ENCODE measurements at regions not wholly inside any gene's neighbourhood (a gene's known extent, or its start where the extent isn't known, plus 50 kb on each side); places are given as distances from the start of the nearest gene placed in this dataset.
"Not testable (repeated sequence)": the region's sequence is repeated elsewhere in the genome, so short reads cannot be mapped to it uniquely, and the experiment has no call there.

DNA sequence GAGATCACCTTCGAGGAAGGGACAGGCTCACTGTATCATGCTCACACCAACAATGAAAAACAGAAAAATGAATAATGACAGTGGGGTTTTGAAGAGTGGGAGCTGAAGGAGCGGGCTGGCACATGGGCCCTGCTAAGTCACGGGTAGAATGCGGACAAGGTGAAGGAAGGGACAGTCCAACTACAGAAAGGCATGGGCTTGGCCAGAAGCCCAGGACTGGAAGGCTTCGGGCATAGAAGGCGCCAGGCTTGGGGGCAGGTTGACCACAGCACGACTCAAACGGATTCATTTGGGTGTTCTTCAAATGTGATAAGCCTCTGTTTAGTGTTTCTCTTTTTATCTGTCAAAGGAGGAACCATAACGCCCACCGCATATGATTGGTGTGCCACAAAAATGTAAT is 509.5 kb downstream of the CCSER2 start:
- FAIRE-seq (no peak), DNase-seq (ENCODE audit: extremely low spot score, insufficient read length, low read depth) (no peak)

- FAIRE-seq (no peak), DNase-seq (ENCODE audit: extremely low spot score, insufficient read length, low read depth) (no peak)
Observed at GRCh38 chr10:84838851-84839250, 510.5 kb downstream of the CCSER2 start.

DNA sequence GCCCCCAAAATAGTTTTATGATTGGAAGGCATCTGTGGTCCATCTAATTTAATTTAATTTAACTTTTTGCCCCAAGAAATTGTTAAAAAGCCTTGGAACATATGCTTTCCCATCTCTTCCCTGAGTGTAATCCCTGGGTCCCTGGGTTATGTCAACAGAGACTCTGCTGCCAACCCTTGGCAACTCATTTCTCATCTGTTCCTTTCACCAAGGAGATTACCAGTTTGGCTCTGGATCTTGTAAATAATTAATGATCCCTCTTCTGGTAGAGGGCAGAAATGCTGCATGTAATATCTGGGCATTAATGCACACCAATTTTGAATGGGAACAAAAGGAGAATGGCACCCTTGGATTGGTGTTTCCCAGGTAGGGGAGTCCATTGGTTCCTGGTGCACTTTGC is 514.2 kb downstream of the CCSER2 start:
- FAIRE-seq (no peak), DNase-seq (ENCODE audit: extremely low spot score, insufficient read length, low read depth) (no peak)

GRCh38 chr10:84844461-84844860 is 516.1 kb downstream of the CCSER2 start:
- DNase-seq (ENCODE audit: extremely low spot score, insufficient read length, low read depth) (no peak), FAIRE-seq (no peak)

DNA sequence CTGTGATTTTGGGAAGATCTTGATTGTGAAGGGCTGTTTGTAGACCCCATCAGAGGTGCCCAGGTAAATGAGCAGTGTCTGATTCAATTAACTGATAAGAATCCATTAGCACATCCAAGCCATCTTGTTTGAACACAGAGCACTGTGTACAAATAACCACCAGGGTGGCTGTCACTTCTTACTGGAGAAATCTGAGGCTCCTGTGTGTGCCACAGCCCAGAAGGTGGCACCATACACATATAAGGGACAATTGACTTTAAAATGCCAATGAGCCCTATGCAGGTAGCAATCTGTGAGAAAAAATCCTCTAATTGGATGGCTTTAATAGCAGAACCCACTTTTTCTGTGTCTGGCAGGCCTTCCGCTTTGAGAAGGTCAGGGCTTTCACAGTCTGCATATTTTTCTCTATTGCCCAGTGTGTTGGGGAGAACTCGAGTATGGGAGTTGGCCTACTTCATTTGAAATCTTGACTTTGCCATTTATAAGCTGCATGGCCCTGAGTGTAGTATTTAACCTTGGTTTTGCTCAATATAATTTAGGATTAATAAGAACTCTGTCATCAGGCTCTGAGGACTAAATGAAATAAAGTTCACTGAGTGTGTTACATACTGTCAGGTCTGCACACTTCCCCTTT is 517.4 kb downstream of the CCSER2 start:
- DNase-seq (ENCODE audit: extremely low spot score, insufficient read length, low read depth) (no peak), FAIRE-seq (no peak)

- DNase-seq (ENCODE audit: extremely low spot score, insufficient read length, low read depth) (no peak), FAIRE-seq (no peak)
Observed at GRCh38 chr10:84846658-84847316, 518.4 kb downstream of the CCSER2 start.

GRCh38 chr10:84848967-84849366 is 520.6 kb downstream of the CCSER2 start:
- no peak for FAIRE-seq
- DNase-seq (ENCODE audit: extremely low spot score, insufficient read length, low read depth) = no peak

GRCh38 chr10:84850826-84851225 is 522.4 kb downstream of the CCSER2 start:
- DNase-seq (ENCODE audit: extremely low spot score, insufficient read length, low read depth) = no peak
- no peak for FAIRE-seq

DNA sequence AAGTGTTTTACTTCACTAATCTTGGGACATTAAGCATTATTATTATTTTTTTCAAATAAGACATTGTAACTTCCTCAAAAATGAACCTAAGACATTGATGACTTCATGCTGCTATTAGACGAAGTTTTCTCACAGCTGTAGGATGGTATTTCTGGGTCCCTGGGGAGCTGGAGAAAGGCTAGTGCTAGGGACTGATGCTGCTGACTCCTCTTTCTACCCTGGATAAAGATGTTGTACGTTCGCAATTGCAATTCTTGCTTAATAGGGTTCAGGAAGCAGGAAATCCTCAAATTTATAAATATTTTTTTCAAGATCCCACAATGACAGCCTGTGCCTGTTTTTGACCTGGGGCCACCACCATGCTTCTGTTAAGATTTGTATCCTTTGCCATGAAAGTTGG is 526.0 kb downstream of the CCSER2 start:
- FAIRE-seq = no peak
- DNase-seq (ENCODE audit: extremely low spot score, insufficient read length, low read depth) = no peak

- FAIRE-seq (no peak), DNase-seq (ENCODE audit: extremely low spot score, insufficient read length, low read depth) (no peak)
Observed at GRCh38 chr10:84860855-84861254, 532.5 kb downstream of the CCSER2 start.

GRCh38 chr10:84862551-84862950 is 534.2 kb downstream of the CCSER2 start:
- FAIRE-seq (no peak), DNase-seq (ENCODE audit: extremely low spot score, insufficient read length, low read depth) (no peak)

- DNase-seq (ENCODE audit: extremely low spot score, insufficient read length, low read depth) = no peak
- no peak for FAIRE-seq
Observed at GRCh38 chr10:84863675-84864074, 535.3 kb downstream of the CCSER2 start.

- FAIRE-seq = no peak
- DNase-seq (ENCODE audit: extremely low spot score, insufficient read length, low read depth) = no peak
Observed at GRCh38 chr10:84876116-84876999, 548.0 kb downstream of the CCSER2 start.

GRCh38 chr10:84879991-84880390 is 551.6 kb downstream of the CCSER2 start:
- no peak for DNase-seq (ENCODE audit: extremely low spot score, insufficient read length, low read depth)
- no peak for FAIRE-seq

- FAIRE-seq; DNase-seq (ENCODE audit: extremely low spot score, insufficient read length, low read depth): not testable (repeated sequence)
Observed at GRCh38 chr10:84881696-84882095, 553.3 kb downstream of the CCSER2 start.

- FAIRE-seq (no peak), DNase-seq (ENCODE audit: extremely low spot score, insufficient read length, low read depth) (no peak)
Observed at GRCh38 chr10:84890706-84891105, 562.3 kb downstream of the CCSER2 start.

DNA sequence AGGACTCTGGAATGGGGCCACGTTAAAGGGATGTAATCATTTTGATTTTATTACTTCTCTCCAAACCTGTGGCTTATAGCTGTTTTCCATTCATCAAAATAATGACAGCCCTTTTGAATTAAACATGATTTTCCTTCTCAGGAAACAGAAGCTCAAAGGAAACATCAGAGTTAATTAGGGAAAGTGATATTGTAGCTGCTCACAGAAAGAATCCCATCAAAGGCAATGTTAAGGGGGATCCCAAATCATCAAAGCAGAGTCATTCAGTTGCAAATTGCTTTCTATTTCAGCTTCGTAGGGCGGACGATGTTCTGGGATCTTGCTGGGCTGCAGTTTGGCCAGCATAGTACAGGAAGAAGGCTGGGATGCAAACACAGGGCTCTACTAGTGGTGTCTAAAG is 563.2 kb downstream of the CCSER2 start:
- no peak for DNase-seq (ENCODE audit: extremely low spot score, insufficient read length, low read depth)
- no peak for FAIRE-seq

- FAIRE-seq = no peak
- no peak for DNase-seq (ENCODE audit: extremely low spot score, insufficient read length, low read depth)
Observed at GRCh38 chr10:84895541-84895940, 567.2 kb downstream of the CCSER2 start.

GRCh38 chr10:84896909-84897308 is 568.5 kb downstream of the CCSER2 start:
- FAIRE-seq (no peak), DNase-seq (ENCODE audit: extremely low spot score, insufficient read length, low read depth) (no peak)

DNA sequence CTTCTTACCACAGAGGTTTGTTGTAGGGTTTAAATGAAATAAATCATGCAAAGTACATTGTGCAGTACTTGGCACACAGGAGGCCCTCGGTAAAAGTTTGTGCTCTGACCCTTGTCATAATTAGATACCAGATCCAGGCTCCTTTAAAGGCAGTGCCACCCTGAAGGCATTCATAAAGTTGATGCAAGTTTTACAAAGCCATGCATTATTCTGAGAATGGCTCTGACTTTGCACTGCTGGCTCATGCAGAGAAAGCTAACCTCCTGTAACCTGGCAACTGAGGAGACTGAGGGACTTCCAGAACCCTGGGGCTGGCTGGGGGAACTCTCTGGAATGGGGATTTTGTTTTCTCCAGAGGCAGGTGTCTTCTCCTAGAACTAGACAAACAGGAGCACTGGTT is 570.9 kb downstream of the CCSER2 start:
- DNase-seq (ENCODE audit: extremely low spot score, insufficient read length, low read depth) = no peak
- no peak for FAIRE-seq

DNA sequence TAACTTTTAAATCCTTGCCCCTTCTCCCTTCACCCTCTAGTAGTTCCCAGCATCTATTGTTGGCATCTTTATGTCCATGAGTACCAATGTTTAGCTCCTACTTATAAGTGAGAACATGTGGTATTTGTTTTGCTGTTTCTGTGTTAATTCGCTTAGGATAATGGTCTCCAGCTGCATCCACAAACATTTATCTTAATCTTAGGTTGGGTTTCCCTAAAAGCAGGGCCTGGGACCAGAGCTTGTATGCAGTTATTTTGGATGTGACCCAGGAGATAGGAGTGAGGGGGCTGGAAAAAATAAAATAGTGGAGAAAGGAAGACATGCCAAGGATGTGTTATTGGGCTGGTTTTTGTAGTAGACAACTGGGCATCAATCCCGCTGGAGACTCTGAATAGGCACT is 571.8 kb downstream of the CCSER2 start:
- DNase-seq (ENCODE audit: extremely low spot score, insufficient read length, low read depth) = no peak
- no peak for FAIRE-seq
